Neuronal stem cell (in vitro differentiated cells): ENCODE measurements at regions not wholly inside any gene's neighbourhood (a gene's known extent, or its start where the extent isn't known, plus 50 kb on each side); places are given as distances from the start of the nearest gene placed in this dataset.

ENCODE experiments used
- DNase-seq: peaks from one replicate; pipeline ENCODE4 v3.0.0-alpha.2; 2013; ENCODE audit warnings: low spot score
- H2AFZ ChIP-seq: one replicate; pipeline ENCODE4 v1.6.1; 2013; ENCODE audit warnings: mild to moderate bottlenecking, low read length, inconsistent platforms
- H2AK5ac ChIP-seq: 2 replicates; pipeline ENCODE4 v1.6.1; 2013; ENCODE audit warnings: low read depth, mild to moderate bottlenecking, inconsistent platforms, low read length, moderate library complexity, mixed read lengths
- H2BK120ac ChIP-seq: 2 replicates; pipeline ENCODE4 v1.6.1; 2013; ENCODE audit warnings: low read depth, mild to moderate bottlenecking, inconsistent platforms, low read length, moderate library complexity, mixed read lengths
- H2BK12ac ChIP-seq: one replicate; pipeline ENCODE4 v1.6.1; 2013; ENCODE audit warnings: low read length, inconsistent platforms
- H2BK15ac ChIP-seq: 2 replicates; pipeline ENCODE4 v1.6.1; 2013; ENCODE audit warnings: mild to moderate bottlenecking, low read length, inconsistent platforms, mixed read lengths
- H2BK5ac ChIP-seq: one replicate; pipeline ENCODE4 v1.6.1; 2013; ENCODE audit warnings: inconsistent platforms, mild to moderate bottlenecking, low read length, moderate library complexity
- H3K14ac ChIP-seq: one replicate; pipeline ENCODE4 v1.6.1; 2013; ENCODE audit warnings: low read length, inconsistent platforms
- H3K18ac ChIP-seq: 2 replicates; pipeline ENCODE4 v1.6.1; 2013; ENCODE audit warnings: low read length, inconsistent platforms
- H3K23ac ChIP-seq: 2 replicates; pipeline ENCODE4 v1.6.1; 2013; ENCODE audit warnings: low read depth, mild to moderate bottlenecking, mixed read lengths, low read length, inconsistent platforms; ENCODE audit not compliant: poor library complexity
- H3K27ac ChIP-seq: replicated peaks from 3 replicates; pipeline ENCODE4 v1.5.1; 2013; ENCODE audit warnings: low read length, inconsistent platforms
- H3K27me3 ChIP-seq, 3 experiments: 2 replicates each; pipeline ENCODE4 v1.6.1; 2013; ENCODE audit warnings: low read length in 3 of 3, mild to moderate bottlenecking in 2 of 3, inconsistent platforms in 1 of 3, low read depth in 1 of 3, mixed read lengths in 1 of 3, moderate library complexity in 1 of 3; ENCODE audit not compliant: control insufficient read depth in 3 of 3, insufficient read depth in 3 of 3
- H3K36me3 ChIP-seq, 2 donors: replicated peaks in 1 of 2; 2 replicates each; pipeline ENCODE4 v1.6.1; 2013; ENCODE audit warnings: low read length in 2 of 2; ENCODE audit not compliant: control insufficient read depth in 2 of 2, insufficient read depth in 2 of 2
- H3K4ac ChIP-seq: 2 replicates; pipeline ENCODE4 v1.6.1; 2013; ENCODE audit warnings: inconsistent platforms, mild to moderate bottlenecking, low read length, moderate library complexity
- H3K4me1 ChIP-seq, 2 donors: 1 replicate in 1 of 2; 2 replicates in 1 of 2; pipeline ENCODE4 v1.6.1; 2013; ENCODE audit warnings: low read length in 2 of 2, low read depth in 1 of 2; ENCODE audit not compliant: control insufficient read depth in 2 of 2, insufficient read depth in 1 of 2
- H3K4me2 ChIP-seq: one replicate; pipeline ENCODE4 v1.6.1; 2013; ENCODE audit warnings: mild to moderate bottlenecking, low read length, inconsistent platforms; ENCODE audit not compliant: insufficient read depth, poor library complexity, severe bottlenecking
- H3K4me3 ChIP-seq, 2 donors: 2 replicates each; pipeline ENCODE4 v1.5.1; 2013; ENCODE audit warnings: low read length in 2 of 2, mild to moderate bottlenecking in 2 of 2, inconsistent platforms in 1 of 2, moderate library complexity in 1 of 2
- H3K79me1 ChIP-seq: one replicate; pipeline ENCODE4 v1.6.1; 2013; ENCODE audit warnings: low read depth, mild to moderate bottlenecking, inconsistent platforms, low read length, moderate library complexity
- H3K9ac ChIP-seq: one replicate; pipeline ENCODE4 v1.6.1; 2013; ENCODE audit warnings: mild to moderate bottlenecking, low read depth, low read length, inconsistent platforms; ENCODE audit not compliant: poor library complexity
- H3K9me3 ChIP-seq, 2 donors: replicated peaks in 1 of 2; 2 replicates each; pipeline versions ENCODE3 to v1.6.1; 2013; ENCODE audit warnings: low read length in 2 of 2, mild to moderate bottlenecking in 2 of 2, inconsistent platforms in 1 of 2, low read depth in 1 of 2, mixed read lengths in 1 of 2, moderate library complexity in 1 of 2; ENCODE audit not compliant: control insufficient read depth in 2 of 2, insufficient read depth in 1 of 2
- H4K8ac ChIP-seq: one replicate; pipeline ENCODE4 v1.6.1; 2013; ENCODE audit warnings: low read depth, mild to moderate bottlenecking, inconsistent platforms, low read length, moderate library complexity
- H4K91ac ChIP-seq: one replicate; pipeline ENCODE4 v1.6.1; 2013; ENCODE audit warnings: low read length, low read depth, mild to moderate bottlenecking, inconsistent platforms; ENCODE audit not compliant: poor library complexity
- WGBS, 2 donors: extraction: QIAGEN DNeasy Blood & Tissue Kit; methylation state at CpG; one replicate each; pipeline ENCODE4 v1.1.7; 2013; ENCODE audit warnings: missing lambda C conversion rate in 2 of 2, mixed read lengths in 1 of 2; ENCODE audit not compliant: insufficient read length in 2 of 2, insufficient replicate concordance in 1 of 2; ENCODE audit errors: extremely low coverage in 2 of 2; 5-methylcytosine and 5-hydroxymethylcytosine counted together

DNA sequence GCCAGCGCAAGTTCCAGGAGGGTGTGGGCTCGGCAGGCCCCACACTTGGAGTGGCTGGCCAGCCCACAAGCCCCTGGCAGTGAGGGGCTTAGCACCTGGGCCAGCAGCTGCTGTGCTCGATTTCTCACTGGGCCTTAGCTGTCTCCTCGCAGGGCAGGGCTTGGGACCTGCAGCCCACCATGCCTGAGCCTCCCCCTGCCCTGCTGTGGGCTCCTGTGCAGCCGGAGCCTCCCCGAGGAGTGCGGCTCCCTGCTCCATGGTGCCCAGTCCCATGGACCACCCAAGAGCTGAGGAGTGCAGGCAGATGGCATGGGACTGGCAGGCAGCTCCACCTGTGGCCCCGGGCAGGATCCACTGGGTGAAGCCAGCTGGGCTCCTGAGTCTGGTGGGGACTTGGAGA, 139.2 kb upstream of the CXCL13 start:
- H2BK15ac ChIP-seq: no peak overlapping the region
- no peaks in the 10 kb centered on the region for H3K79me1 ChIP-seq
- H4K91ac ChIP-seq: no peak overlapping the region
- no peaks in the 10 kb centered on the region for H3K27me3 ChIP-seq
- H3K4ac ChIP-seq: no peak overlapping the region
- no peaks in the 10 kb centered on the region for H3K36me3 ChIP-seq
- peaks cover 0 to 2% of the 10 kb centered on the region in 2 donors for H3K9me3 ChIP-seq
- no peaks in the 10 kb centered on the region for H3K4me1 ChIP-seq
- no peak overlapping the region for H2AK5ac ChIP-seq
- H3K9ac ChIP-seq: no peak overlapping the region
- H3K4me2 ChIP-seq: no peak overlapping the region
- no peak overlapping the region for H4K8ac ChIP-seq
- no peak overlapping the region for H3K14ac ChIP-seq
- H3K23ac ChIP-seq: no peak overlapping the region
- H2BK12ac ChIP-seq: no peak overlapping the region
- H2BK5ac ChIP-seq: no peak overlapping the region
- no peak overlapping the region for H2BK120ac ChIP-seq
- no peak for DNase-seq
- H3K27ac ChIP-seq: no peak overlapping the region
- WGBS, 2 donors: no CpG with 5 or more reads among the region's 8 CpGs
- no peak overlapping the region for H3K4me3 ChIP-seq
- no peak overlapping the region for H2AFZ ChIP-seq
- H3K18ac ChIP-seq: no peak overlapping the region

GRCh38 chr4:77471821-77472495, 133.7 kb upstream of the CXCL13 start:
- Histone ChIP-seq H3K9ac (peak overlapping the region; percentile 54), H3K4me1 (no peaks in the 10 kb centered on the region), H3K27me3 (no peaks in the 10 kb centered on the region), H2BK12ac (no peak overlapping the region), H3K4ac (no peak overlapping the region), H3K14ac (no peak overlapping the region), H4K8ac (peak overlapping the region; percentile 50), H2BK120ac (no peak overlapping the region), H3K18ac (peak overlapping the region; percentile 33), H2BK5ac (no peak overlapping the region), H3K27ac (no peak overlapping the region), H3K23ac (no peak overlapping the region), H3K79me1 (no peaks in the 10 kb centered on the region), H3K36me3 (no peaks in the 10 kb centered on the region), H4K91ac (no peak overlapping the region), H2AFZ (no peak overlapping the region), H3K9me3 (no peaks in the 10 kb centered on the region), H3K4me2 (no peak overlapping the region), H2AK5ac (no peak overlapping the region), H2BK15ac (no peak overlapping the region), H3K4me3 (no peak overlapping the region)
- WGBS, 2 donors: no CpG with 5 or more reads among the region's 5 CpGs
- no peak for DNase-seq

DNA sequence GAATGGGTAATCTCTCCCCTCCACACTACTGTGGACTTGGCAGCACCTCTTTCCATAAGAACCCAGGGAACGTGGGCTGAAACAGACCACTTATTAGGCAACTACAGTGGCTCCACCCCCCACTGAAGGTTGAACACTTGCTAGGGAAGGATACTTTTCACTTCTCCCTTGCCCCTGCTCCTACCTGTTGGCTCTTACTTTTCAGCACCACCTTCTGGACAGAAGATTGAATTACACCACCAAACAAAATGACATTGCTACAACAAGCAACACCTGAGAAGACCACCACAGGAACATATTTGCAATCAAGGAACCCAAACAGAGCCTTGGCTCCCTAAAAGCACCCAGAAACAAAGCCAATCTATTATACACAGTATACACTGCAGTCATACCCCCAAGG, 132.1 kb upstream of the CXCL13 start:
- Histone ChIP-seq H2AFZ (no peak overlapping the region), H3K4me3 (no peak overlapping the region), H2BK120ac (no peak overlapping the region), H2BK5ac (no peak overlapping the region), H3K18ac (no peak overlapping the region), H4K8ac (no peak overlapping the region), H3K4me1 (no peaks in the 10 kb centered on the region), H3K27me3 (no peaks in the 10 kb centered on the region), H3K23ac (no peak overlapping the region), H3K4me2 (no peak overlapping the region), H4K91ac (no peak overlapping the region), H3K14ac (no peak overlapping the region), H2BK15ac (no peak overlapping the region), H3K36me3 (no peaks in the 10 kb centered on the region), H3K9me3 (no peaks in the 10 kb centered on the region), H3K4ac (no peak overlapping the region), H2BK12ac (no peak overlapping the region), H3K27ac (no peak overlapping the region), H2AK5ac (no peak overlapping the region), H3K9ac (no peak overlapping the region), H3K79me1 (no peaks in the 10 kb centered on the region)
- no CpG with 5 or more reads among the region's 1 CpG for WGBS, 2 donors
- no peak for DNase-seq

DNA sequence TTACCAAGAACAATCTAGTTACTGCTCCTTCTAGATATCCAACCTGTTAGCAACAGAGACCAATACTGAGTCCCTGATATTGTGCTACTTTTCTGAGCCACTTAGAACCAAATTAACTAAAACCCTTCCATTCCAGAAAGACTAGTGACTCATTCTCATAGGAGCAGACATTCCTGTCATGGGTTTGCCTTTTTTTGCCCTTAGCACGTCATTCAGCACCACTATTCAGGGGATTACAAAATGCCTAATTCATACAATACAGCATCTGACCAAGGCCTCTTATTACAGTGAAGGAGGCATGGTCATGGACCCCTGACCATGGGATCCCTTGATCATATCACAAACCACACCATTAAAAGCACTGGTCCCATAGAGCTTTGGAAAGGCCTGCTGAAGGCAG, 123.8 kb upstream of the CXCL13 start:
- no peak overlapping the region for H3K27ac ChIP-seq
- H2BK120ac ChIP-seq: no peak overlapping the region
- H3K9ac ChIP-seq: no peak overlapping the region
- no peak overlapping the region for H3K23ac ChIP-seq
- H4K91ac ChIP-seq: no peak overlapping the region
- no peak overlapping the region for H2BK15ac ChIP-seq
- no peak overlapping the region for H3K18ac ChIP-seq
- no peaks in the 10 kb centered on the region for H3K79me1 ChIP-seq
- no peak overlapping the region for H4K8ac ChIP-seq
- no peak overlapping the region for H3K4me3 ChIP-seq
- no peaks in the 10 kb centered on the region for H3K36me3 ChIP-seq
- H3K27me3 ChIP-seq: no peaks in the 10 kb centered on the region
- no CpG with 5 or more reads among the region's 1 CpG for WGBS, 2 donors
- no peak overlapping the region for H3K14ac ChIP-seq
- H3K4me1 ChIP-seq: no peaks in the 10 kb centered on the region
- no peak overlapping the region for H2AK5ac ChIP-seq
- no peak overlapping the region for H3K4ac ChIP-seq
- no peak overlapping the region for H2BK5ac ChIP-seq
- no peaks in the 10 kb centered on the region for H3K9me3 ChIP-seq
- no peak overlapping the region for H2BK12ac ChIP-seq
- no peak overlapping the region for H2AFZ ChIP-seq
- DNase-seq: no peak
- H3K4me2 ChIP-seq: no peak overlapping the region
